Hindlimb muscle (tissue), 1 donor: ENCODE measurements at regions not wholly inside any gene's neighbourhood (a gene's known extent, or its start where the extent isn't known, plus 50 kb on each side); places are given as distances from the start of the nearest gene placed in this dataset.

Source experiments
- DNase-seq: peaks from one replicate; pipeline ENCODE4 v3.0.0-alpha.2; 2013

DNA sequence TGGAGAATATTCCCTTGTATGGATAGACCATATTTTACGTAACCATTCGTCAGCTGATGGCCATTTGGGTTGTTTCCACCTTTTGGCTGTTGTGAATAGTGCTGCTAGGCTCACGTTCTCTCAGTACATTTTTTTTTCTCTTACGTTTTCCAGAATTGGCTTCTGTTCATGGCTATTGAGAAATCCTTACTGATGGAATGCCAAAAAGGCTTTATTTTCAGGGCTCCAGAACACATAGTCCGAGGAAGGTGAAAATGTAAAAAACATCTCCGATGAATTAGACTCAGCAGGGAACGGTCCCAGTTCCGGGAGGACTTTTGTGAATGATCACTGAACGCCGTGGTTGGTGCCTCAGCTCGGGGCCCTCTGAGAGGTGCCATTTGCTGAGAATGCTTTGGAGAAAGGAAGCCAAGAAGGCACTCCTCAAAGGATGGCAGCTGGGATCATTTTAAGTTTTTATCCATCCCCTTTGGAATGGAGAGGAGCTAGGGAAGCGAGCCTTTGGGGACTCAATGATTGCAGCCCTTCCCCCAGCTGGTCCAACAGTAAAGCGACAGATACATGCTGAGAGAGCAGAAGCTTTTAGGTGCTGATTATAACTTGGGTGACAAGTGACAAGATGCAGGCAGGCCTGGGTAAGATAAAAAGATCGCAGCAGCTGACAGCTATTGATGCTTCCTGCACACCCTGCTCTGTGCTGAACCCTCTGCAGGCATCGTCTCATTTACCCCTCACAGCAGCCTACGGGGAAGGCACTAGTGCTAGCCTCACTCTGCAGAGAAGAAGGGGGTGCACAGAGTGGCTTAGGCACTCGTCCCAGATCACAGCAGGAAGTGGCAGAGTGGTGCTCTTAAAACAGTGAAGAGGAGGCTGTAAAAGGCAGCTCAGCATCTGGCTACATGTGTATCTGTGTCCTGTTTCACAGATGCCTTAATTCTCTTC, 133.4 kb upstream of the KCNG1 start:
- DNase-seq = peak; percentile 55

DNA sequence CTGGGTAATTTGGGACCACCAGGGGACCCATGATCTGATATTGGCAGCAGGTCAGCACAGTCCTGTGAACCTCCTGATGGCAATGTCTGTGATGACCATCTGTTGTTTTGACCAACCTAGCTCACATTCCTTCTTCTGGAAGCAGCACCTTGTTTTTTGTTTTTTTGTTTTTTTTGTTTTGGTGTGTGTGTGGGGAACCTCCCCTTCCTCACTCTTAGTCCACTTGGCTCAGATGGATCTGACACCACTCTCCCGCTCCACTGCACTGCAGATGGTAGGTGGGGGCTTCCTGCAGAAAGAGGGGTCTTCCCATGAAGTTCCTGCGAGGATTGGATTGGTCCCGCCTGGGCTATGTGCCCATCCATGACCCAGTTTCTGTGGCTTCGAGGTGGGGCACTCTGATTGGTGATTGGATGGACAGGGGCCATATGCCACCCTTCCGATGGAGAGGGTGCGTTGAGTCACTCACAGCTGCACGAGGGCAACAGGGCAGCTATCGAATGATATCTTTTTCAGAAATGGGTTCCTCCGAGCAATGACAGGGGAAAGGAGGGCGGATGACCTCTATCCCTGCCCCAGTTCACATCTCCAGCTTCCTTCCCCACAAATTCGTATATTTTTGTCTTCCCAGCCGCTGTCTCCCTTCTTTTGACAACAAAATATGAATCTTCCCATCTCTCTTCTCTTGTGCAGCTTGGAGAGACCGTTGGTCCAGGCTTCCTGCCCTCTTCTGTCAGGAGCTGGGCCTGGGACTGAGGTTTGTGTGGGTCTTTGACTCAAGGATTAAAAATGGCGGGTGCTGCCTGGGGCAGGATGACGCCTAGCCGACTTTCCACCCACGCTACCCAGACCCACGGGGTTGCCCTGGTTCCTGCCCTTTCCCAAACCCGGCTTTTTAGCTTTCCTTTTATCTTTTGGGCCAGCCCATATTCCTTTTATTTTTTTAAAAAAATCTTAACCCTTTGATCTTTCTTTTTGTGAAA, 132.1 kb upstream of the KCNG1 start:
- DNase-seq = no peak

DNA sequence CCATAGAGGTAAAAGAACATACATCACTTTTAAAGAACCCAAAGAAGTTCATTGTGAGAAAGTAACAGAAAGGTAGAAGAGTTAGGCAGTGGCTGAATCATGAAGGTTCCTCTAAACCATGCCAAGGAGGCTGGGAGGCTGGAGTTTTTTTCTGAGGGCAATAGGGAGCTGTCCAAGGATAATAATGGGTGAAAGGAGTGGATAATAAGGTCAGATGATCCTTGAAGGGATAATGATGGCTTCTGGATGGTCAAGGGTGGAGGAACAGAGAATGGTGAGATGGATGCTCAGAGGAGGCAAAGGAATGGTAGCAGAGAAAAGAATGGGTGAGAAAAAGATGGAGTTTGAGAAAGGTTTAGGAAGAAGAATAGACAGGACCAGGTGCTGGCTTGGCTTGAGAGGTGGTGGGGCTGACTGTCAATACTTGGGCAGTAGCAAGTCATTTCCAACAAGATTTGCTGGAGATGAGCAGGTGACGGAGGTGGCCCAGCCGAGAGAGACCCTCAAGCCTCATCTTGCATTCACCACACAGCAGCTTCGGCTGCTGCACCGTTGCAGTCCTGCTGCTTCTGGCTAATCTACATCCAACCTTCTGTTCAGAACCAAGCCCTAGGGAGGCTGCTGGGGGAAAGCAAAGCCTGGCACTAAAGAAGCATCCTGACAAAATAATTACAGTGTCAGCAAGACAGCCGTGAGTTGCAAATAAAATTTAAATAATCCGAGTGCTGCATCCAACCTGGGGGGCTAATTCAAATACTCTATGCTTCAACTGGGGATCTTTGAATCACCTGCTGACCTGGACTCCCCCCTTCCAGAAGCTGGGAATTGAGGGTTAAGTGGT, 131.2 kb upstream of the KCNG1 start:
- DNase-seq = no peak

DNA sequence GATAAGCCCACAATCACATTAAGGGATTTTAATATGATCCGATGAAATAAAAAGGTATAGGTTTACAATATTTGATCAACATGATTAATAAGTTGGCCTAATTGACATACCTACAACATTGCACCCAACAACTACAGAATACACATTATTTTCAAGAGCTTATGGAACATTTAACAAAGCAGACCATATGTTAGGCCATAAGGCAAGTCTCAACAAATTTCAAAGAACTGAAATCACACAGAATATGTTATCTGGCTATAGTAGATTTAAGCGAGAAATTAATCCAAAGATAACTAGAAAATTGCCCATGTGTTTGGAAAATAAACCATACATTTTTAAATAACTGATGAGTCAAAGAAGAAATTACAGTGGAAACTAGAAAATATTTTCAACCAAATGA, 126.0 kb upstream of the KCNG1 start:
- DNase-seq = no peak

DNA sequence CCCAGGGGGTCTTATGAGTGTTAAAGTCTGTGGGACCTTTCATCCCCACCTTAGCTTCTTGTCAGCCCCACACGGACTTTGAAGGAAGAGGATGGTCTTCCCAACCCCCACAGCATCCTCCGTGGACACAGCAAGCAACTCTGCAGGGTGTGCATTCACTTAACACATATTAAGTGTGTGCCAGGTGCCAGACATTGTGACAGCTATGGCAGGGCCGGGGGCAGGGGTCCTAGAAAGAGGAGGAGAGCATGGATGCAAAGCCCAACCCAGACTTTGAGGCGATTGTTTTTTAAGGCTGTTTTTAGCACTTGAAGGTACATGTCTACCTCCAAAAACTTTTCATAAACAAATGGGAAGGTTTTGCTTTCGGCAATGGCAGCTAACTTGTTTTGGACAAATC, 121.6 kb upstream of the KCNG1 start:
- DNase-seq = no peak

DNA sequence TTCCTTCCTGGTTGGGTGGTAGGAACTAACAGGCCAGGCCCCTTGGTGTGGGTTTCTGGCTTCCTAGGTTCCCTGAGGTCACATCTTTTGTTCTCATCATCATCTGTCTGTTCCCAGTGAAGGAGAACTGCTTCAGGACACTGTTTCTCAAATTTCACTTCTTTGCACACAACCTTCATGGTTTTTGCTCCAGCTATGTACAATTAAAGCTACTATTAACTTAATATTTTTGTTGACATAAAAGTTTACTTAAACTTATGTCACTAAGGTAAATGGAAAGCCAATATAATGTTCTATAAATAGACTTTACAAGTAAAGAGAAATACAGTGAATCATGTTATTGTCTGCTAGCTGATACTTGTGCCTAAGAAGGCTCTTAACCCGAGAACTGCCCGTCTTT, 120.7 kb upstream of the KCNG1 start:
- no peak for DNase-seq

DNA sequence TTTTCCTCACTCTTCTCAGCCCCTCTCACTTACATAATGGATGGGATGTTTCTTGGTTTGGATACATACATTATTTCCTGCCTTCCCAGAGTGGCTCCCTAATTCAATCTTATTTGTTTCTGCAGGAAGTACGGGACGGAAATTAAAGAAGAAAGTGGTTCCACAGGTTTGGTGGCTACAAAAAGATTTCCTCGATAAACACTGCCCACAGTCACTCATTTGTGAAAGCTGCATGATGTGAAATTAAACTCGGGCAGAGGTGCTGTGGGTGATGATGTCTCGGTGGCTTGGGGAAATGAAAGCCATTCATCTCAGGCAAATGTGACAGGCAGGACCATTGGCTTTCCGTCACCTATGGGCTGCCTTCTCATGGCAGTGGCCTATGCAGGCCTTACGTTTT, 119.5 kb upstream of the KCNG1 start:
- DNase-seq = no peak

DNA sequence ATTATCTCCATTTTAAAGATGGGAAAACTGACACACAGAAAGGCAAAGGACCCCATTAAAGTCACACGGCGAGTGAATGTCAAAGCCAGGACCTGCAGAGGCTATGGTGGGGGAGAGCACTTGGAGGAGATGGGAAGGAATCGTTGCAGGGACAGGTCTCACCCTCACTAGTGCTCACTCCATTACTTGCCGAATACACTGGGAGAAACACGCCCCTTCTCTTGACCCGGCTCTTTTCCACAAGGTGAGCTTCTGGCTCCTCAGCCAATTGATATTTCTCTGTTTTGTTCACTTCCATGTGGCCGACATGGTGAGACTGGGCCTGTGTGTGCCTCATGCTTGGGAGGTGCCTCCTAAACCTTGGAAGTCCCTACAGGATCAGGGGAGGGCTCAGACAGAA, 117.8 kb upstream of the KCNG1 start:
- no peak for DNase-seq

DNA sequence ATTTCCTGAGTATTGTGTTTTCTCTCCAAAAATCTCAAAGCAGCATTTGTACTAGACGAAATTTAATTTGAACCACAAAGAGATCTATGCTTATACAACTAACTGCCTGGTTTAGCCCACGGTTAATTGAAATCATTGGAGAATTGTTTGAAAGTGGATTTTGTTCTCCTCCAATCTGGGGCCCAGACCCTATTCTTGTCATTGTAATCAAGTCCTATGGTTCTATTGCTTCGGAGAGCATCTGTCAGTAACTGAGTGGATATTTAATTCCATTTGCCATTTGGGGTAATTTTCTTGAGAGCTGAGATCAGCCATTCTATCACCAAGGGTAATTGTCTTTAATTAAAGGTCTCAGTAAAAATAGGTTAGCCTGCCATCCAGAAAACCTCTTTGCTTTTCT, 117.0 kb upstream of the KCNG1 start:
- no peak for DNase-seq

DNA sequence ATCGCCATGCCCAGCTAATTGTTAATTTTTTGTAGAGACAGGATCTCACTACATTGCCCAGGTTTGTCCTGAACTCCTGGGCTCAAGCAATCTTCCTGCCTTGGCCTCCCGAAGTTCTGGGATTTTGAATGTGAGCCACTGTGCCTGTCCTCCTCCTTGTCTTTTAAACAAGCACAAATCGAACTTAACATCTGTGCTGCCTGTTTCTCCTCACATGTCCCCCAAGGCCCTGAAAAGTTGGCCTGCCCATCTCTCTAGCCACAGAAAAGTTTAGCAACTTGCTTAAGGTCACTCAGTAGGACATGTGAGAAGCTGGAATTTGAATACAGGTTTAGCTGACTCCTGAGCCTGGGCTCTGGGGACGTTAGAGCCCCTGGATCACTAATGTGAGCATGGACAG, 115.7 kb upstream of the KCNG1 start:
- no peak for DNase-seq

DNA sequence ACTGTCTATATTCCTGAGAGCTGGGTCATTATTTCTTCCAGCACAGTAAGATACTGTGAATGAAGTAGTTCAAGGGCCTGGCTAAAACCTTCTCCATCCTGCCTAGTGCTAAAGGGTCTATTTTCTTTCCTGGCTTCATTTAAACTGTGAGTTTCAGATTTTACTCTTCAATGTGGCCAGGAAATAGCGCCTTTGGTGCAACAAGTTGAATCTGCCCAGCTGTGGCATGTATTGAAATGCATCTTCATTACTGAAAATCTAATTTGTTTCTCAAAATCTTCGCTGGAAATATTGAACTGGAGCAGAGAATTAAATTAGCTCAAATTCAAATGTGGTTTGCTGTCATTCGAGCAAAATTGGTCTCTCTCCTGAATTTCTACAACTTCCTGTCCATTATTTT, 114.6 kb upstream of the KCNG1 start:
- DNase-seq = no peak

DNA sequence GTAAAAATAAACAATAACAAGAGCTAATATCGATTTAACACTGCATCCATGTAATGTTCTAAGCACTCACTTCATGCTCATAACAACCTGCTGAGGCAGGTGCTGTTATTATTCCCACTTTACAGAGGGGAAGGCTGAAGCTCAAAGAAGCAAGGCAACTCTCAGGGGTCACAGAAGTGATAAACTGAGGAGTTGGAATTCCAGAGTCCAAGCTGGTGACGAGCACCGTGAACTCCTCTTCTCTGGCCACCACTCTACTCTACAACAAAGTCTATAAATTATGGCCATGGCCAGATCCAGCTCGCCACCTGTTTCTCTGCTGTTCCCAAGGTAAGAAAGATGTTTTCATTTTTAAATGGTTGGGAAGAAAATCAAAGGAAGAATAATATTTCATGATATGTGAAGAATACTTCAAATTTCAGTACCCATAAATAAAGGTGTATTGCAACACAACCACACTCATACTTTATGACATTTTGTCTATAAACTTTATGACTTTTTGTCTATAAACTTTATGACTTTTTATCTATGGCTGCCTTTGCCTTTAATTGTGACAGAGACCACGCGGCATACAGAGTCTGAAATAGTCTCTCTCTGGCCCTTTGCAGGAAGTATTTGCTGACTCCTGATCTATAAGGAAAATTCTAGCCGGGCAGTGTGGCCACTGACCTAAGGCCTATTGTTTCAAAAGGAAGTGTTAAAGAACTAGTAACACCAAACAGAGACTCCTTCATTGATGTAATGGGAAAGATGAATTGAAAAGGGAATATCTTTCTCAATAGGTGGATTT, 113.2 kb upstream of the KCNG1 start:
- DNase-seq = no peak

DNA sequence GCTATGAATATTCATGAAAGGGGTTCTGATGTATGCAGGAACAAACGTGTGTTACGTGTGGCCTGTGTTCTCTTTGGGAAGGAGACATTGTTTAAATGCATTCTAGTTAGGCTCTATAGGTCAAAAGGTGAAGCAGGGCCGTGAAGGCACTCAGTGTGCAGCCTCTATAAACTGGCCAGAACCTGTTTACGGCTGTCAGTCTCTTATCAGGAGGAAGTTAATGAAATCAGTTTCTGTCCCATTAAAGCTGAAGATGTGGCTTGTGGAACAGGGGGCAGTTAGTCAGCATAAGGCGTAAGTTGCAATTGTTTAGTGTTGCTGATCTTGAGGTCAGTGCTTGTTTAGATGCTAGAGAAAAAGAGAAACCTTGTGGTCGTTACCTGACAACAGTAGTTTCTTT, 111.5 kb upstream of the KCNG1 start:
- DNase-seq = no peak

DNA sequence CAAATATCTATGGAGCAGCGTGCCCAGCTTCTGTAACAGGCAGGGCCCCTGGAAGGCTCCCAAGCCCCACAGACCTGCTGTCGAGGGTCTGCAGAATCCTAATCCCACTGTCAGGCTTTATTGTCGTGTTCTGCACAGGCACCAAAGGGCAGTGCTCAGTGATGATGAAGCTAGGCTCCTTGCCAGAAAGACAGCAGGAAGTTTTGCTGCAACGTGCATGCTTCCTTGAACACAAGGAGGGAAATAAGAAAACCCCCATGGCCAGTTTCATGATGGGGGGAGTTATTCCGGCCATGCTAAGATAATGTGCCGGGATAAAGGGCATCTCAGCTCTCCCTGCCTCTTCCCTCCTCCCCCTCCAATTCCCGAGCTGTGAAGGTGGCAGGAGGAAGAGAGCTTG, 109.4 kb upstream of the KCNG1 start:
- no peak for DNase-seq

DNA sequence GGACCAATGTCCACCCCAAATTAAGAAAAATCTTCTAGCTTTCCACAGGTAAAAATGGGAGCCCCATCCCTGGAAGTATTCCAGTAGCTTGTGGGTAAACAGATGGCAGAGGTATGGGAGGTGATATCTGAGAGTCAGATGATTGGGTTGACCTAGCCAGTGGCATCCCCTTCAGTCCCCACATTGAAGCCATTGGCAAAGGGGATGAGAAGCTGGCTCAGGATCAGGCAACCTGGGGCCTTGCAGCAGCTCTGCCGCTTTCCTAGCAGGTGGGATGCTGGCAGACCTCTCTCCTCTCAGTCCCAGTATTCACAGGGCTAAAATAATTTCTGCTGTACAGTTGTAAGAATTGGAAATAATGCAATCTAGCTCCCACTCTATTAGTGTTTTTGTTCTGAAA, 108.9 kb upstream of the KCNG1 start:
- DNase-seq = no peak

DNA sequence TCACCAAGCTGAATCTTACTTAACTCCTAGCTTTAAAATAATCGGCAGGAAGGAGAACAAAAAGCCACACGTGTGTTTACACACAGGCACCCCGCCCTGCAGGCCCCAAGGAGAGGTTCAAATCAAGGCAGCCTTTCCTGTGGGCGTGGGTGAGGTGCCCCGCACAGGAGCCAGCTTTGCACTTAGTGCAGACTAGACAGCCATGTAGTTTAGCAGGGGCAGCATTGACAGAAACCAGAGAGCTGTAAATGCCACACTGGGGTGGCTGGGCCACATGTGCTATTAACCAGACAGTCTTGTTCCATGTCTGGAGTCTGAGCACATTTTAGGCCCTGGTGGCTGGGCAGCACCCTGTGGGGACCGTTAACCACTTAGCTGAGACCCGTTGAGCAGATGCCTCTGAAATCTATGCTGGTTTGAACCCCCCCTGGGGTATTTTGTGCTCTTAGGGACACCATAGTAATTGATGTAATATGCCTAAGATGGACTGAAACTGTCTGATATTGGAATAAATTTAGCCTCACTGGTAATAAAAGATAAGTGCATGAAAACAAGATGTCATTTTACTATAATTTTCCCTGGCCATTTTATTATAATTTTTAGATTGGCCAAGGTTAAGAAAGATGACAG, 106.4 kb upstream of the KCNG1 start:
- no peak for DNase-seq

DNA sequence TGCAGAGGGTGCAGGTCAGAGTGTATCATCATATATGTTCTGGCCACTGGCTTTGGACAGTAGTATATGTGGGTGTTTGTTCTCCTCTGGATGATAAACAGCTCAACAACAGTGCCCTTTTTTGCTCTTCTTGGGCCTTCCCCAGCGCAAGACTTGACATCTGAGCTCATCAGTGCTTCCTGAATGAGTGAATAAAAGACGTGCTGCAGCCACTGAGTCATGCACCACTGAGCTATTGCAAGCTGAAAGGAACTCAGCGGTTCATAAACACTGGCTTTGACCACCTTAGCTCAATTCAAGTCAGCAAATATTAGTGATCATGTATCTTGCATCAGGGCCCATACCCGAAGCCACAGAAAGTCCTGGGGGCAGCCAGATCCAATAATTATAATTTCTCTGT, 105.3 kb upstream of the KCNG1 start:
- DNase-seq = no peak

DNA sequence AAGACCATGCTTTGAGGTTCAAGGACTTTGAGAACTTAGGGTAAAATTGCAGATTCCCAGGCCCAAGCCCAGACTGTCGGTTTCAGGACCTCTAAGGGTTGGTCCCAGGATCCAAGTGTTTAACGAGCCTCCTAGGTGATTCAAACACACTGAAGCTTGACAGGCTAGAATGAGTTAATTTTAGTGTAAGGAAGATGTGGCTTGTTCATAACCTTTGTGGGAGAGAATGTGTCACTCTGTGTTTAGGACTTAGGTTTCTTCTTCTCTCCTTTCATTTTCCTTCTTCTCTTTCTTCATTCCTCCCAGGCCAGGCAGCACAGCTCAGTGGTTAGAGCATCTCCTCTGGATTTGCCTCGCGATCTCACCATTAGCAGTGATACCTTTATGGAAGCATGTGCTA, 104.8 kb upstream of the KCNG1 start:
- no peak for DNase-seq

DNA sequence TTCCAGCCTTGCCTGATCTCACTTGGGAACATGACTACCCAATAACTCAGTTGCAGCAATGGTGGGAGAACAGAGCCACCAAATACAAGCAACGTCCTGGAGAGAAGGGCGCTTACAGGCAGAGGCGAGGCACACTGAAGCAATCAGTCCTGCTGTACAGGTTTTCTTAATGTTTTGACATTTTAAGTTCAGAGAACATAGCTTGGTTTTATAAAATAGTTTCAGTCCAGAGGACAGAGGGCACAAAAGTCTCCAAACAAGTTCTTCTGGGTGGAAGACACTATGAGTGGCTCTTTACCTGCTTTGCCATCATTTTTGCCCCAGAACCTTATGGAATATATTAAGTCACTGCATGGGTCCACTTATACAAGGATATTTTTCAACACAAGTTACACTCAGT, 103.4 kb upstream of the KCNG1 start:
- DNase-seq = no peak

DNA sequence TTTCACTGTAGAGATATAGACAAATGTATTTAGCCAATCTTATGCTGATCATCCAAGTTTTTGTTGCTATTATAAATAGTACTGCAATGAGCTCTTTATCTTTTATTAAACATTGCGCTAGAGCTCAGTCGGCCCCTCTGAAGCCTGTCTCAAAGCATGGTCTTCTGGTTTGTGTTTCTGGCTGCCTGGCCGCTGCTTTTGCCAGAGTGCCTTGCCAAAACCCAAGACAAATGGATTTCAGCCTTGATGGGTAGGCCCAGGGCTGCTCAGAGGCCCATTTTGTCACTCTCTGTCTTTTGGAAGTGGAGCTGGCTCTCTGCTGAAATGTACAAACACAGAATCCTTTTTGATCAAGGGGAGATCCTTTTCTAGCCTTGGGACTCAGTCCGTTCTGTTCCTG, 102.9 kb upstream of the KCNG1 start:
- no peak for DNase-seq

DNA sequence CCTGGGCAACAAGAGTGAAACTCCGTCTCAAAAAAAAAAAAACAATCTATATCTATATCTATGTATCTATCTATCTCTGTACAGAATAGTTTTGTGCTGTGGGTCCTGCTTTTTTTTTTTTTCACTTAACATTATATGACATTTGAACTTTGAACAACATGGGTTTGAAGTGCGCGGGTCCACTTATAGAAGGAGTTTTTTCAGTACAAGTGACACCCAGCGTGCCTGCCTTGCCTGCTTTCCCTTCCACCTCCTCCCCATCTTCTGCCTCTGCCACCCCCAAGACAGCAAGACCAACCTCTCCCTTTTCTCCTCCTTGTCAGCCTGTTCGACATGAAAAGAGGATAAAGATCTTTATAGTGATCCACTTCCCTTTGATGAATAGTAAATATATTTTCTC, 102.2 kb upstream of the KCNG1 start:
- DNase-seq = no peak
